ENCODE measurements at regions not wholly inside any gene's neighbourhood (a gene's known extent, or its start where the extent isn't known, plus 50 kb on each side); places are given as distances from the start of the nearest gene placed in this dataset.

DNA sequence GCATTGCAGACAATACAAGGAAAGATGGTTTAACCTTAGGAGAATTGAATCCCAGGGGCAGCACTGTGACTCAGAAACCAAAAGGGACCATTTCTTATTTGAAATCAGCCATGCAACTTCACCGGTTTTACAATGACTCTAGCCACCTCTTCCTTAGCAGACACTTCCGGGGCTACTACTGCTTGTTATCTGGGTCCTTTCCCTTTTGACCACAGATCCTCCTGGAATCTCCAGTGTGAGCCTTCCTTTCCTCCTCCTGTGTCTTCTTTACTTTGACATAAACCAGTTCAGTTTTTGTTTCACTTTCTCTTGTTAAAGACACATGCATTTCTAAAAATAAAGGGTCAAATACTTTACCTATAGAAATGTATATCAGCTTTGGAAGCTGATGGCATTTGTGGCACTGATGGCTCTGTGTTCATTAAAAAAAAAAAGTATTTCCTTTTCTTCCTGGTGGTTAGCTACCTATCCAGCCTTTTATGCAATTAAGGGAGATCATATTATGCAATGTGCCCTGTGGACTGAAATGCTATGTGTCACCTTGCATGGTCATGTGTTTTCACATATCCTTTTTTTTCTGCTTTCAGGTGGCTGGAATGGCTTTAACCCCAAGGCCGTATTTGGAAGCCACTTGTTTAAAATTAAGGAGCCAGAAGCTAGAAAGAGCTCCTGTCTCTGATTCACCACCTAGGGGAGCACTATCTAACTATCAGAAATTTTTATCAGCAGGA is 296.2 kb downstream of the CHL1 start:
- no peak for TF ChIP-seq CTCF (conservative IDR thresholded peaks at IDR 0.05)
- TF ChIP-seq EZH2 (IDR thresholded peaks at IDR 0.05; ENCODE audit: low read depth) = no peak
